GM12892 (cell line): ENCODE measurements at regions not wholly inside any gene's neighbourhood (a gene's known extent, or its start where the extent isn't known, plus 50 kb on each side); places are given as distances from the start of the nearest gene placed in this dataset.

Source experiments
- DNase-seq: peaks from one replicate; pipeline ENCODE4 v3.0.0; 2011; ENCODE audit not compliant: insufficient read length
- FAIRE-seq: peaks from 2 replicates; lab custom pipeline; 2011; peaks lifted over from hg19 to GRCh38; lab: Jason Lieb, UNC
- POLR2A ChIP-seq: IDR thresholded peaks from 2 replicates; pipeline ENCODE4 v1.6.1; 2011; ENCODE audit warnings: low read depth, low read length, control low read depth
- POLR2AphosphoS5 ChIP-seq: IDR thresholded peaks from 2 replicates; pipeline ENCODE4 v1.6.1; 2011; ENCODE audit warnings: low read depth, low read length, control low read depth
- TAF1 ChIP-seq: IDR thresholded peaks from 2 replicates; pipeline ENCODE4 v1.6.1; 2011; ENCODE audit warnings: low read depth, mild to moderate bottlenecking, control low read depth, low read length, borderline replicate concordance

- TF ChIP-seq POLR2AphosphoS5 = no peak
- no peak for TF ChIP-seq POLR2A
- TF ChIP-seq TAF1 = no peak
- no peak for FAIRE-seq
- DNase-seq = no peak
These were observed 109.5 kb downstream of the ARL6IP6 start for GRCh38 chr2:152827944-152828343.

- TF ChIP-seq POLR2A (no peak), POLR2AphosphoS5 (no peak), TAF1 (no peak)
- DNase-seq (no peak), FAIRE-seq (peak; percentile 44)
These were observed 108.3 kb downstream of the ARL6IP6 start for GRCh38 chr2:152826581-152827279.

GRCh38 chr2:152825834-152826233 is 107.4 kb downstream of the ARL6IP6 start:
- FAIRE-seq (no peak), DNase-seq (no peak)
- TF ChIP-seq POLR2A (no peak), TAF1 (no peak), POLR2AphosphoS5 (no peak)

- no peak for DNase-seq
- no peak for TF ChIP-seq POLR2A
- TF ChIP-seq TAF1 = no peak
- no peak for TF ChIP-seq POLR2AphosphoS5
- FAIRE-seq = no peak
These were observed 105.5 kb downstream of the ARL6IP6 start for GRCh38 chr2:152823905-152824304.

- TF ChIP-seq POLR2A = no peak
- TF ChIP-seq TAF1 = no peak
- TF ChIP-seq POLR2AphosphoS5 = no peak
- FAIRE-seq (no peak), DNase-seq (no peak)
These were observed 104.3 kb downstream of the ARL6IP6 start for GRCh38 chr2:152822676-152823075.

GRCh38 chr2:152820048-152820447 is 101.6 kb downstream of the ARL6IP6 start:
- DNase-seq = no peak
- no peak for FAIRE-seq
- TF ChIP-seq POLR2AphosphoS5 = no peak
- TF ChIP-seq TAF1 = no peak
- no peak for TF ChIP-seq POLR2A

- FAIRE-seq (no peak), DNase-seq (no peak)
- TF ChIP-seq POLR2AphosphoS5 (no peak), TAF1 (no peak), POLR2A (no peak)
These were observed 97.3 kb downstream of the ARL6IP6 start for GRCh38 chr2:152815634-152816257.

GRCh38 chr2:152814475-152815030 is 96.1 kb downstream of the ARL6IP6 start:
- FAIRE-seq (no peak), DNase-seq (no peak)
- no peak for TF ChIP-seq TAF1
- TF ChIP-seq POLR2AphosphoS5 = no peak
- no peak for TF ChIP-seq POLR2A

- FAIRE-seq (no peak), DNase-seq (no peak)
- no peak for TF ChIP-seq POLR2AphosphoS5
- TF ChIP-seq POLR2A = no peak
- no peak for TF ChIP-seq TAF1
These were observed 94.9 kb downstream of the ARL6IP6 start for GRCh38 chr2:152813351-152813750.
